ENCODE measurements at regions not wholly inside any gene's neighbourhood (a gene's known extent, or its start where the extent isn't known, plus 50 kb on each side); places are given as distances from the start of the nearest gene placed in this dataset.
"Not testable (repeated sequence)": the region's sequence is repeated elsewhere in the genome, so short reads cannot be mapped to it uniquely, and the experiment has no call there.

- DNase-seq: no peak
Observed at GRCh38 chr7:88615336-88615735, 144.2 kb upstream of the ZNF804B start.

GRCh38 chr7:88614736-88615135 lies 144.8 kb upstream of the ZNF804B start:
- DNase-seq: no peak

- DNase-seq: no peak
Observed at GRCh38 chr7:88610942-88611341, 148.6 kb upstream of the ZNF804B start.

GRCh38 chr7:88600695-88601094 lies 158.8 kb upstream of the ZNF804B start:
- DNase-seq: no peak

DNA sequence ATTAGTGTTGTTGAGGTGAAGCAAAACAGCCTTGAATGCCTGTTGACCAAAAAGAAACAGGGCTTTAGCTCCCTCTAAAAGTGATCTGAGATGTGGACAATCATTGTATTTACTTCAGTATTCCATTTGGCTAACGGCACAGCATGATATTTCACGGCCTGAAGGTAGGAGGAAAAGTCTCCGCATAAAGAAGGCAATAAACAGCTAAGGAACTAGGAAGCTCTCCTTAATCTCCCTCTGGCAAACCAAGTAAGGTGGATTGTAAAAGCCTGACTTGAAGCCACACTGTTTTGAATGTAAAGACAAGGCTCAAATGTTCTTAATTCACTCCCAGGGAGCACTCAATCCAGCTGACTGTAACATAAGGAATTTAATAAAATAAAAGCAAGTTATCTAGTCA lies 160.0 kb upstream of the ZNF804B start:
- no peak for DNase-seq

- DNase-seq: no peak
Observed at GRCh38 chr7:88597941-88598425, 161.5 kb upstream of the ZNF804B start.

DNA sequence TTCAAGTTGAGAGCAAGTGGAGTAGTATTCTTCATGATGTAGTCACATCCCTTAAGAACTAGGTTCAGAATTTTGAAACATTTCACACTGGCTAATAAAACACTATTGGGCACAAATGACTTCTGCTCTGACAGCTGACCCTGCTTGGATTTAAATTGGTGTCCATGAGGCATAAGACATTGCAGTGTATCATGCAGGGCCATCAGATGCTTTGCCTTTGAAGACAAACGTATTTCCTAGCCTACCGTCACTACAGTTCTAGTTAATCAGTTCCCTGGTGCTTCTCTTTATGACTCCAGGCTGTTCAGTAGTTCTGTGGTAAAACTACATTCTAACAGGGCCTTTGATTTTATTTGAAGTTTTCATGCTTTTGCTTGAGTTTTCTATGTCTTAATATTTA lies 168.5 kb upstream of the ZNF804B start:
- DNase-seq: no peak

GRCh38 chr7:88589927-88590326 lies 169.6 kb upstream of the ZNF804B start:
- DNase-seq: no peak

DNA sequence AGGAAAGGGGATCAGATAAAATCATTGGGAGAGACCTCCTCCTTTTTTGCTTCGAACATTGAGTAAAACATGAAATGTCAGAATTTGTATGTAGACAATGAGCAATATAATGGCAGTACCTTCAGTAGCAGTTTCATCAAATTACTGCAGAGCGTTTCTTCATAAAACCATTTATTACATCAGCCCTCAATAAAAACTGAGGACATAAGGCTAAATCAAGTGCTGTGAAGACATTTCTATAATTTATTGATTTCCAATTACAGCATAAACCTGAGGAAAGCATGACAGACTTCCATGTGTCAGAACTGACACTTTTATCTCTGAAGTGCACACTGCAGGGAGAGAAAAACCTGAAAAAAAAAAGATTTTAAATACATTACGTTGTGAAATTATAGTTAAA lies 172.6 kb upstream of the ZNF804B start:
- no peak for DNase-seq

GRCh38 chr7:88586219-88586618 lies 173.3 kb upstream of the ZNF804B start:
- DNase-seq: peak in 1 of 56 donors; percentile 0

DNA sequence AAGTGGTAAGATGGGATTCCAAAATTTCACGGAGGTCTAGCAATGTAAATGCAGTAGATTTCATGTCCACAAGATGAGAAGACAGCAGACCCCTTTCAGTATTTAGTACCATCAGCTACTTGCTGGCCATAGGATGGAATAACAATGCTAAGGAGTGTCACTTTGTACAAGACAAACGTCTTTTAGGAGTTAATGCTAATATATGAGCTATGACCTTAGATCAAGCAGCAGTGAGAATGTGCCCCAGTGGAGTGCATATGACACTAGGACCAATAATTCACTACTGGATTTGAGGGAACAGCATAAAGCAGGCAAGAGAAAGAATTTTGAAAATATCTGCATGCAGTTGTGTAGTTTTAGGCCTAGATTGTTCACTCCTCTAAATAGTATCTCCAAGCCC lies 182.8 kb upstream of the ZNF804B start:
- no peak for DNase-seq

- no peak for DNase-seq
Observed at GRCh38 chr7:88566162-88566729, 193.3 kb upstream of the ZNF804B start.

DNA sequence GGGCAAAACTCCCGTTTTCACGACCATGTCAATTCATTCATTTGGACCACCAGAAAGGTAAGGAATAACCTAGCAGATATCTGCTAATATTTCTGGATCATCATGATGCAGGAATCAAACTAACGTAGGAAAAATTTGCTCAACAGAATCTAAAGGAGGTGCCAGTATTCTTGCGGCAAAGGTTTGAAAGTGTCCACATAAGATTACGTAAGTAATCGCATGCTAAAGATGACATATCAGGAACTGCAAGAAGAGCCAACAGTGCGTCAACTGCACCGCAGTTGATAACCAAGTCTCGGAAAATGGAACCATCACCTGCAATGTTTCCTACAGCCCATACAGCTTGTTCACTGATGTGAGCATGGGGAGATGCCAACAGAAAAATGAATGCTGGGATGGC lies 194.1 kb upstream of the ZNF804B start:
- DNase-seq: no peak

DNA sequence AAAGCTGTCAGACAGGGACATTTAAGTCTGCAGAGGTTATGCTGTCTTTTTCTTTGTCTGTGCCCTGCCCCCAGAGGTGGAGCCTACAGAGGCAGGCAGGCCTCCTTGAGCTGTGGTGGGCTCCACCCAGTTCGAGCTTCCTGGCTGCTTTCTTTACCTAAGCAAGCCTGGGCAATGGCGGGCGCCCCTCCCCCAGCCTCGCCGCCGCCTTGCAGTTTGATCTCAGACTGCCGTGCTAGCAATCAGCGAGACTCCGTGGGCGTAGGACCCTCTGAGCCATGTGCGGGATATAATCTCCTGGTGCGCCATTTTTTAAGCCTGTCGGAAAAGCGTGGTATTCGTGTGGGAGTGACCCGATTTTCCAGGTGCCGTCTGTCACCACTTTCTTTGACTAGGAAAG lies 203.1 kb upstream of the ZNF804B start:
- not testable (repeated sequence) for DNase-seq

GRCh38 chr7:88554847-88555246 lies 204.7 kb upstream of the ZNF804B start:
- DNase-seq: not testable (repeated sequence)

GRCh38 chr7:88548399-88548798 lies 211.1 kb upstream of the ZNF804B start:
- no peak for DNase-seq

- DNase-seq: peak in 3 of 56 donors; percentile 1 to 27 (median 5)
Observed at GRCh38 chr7:88546808-88547207, 212.7 kb upstream of the ZNF804B start.

DNA sequence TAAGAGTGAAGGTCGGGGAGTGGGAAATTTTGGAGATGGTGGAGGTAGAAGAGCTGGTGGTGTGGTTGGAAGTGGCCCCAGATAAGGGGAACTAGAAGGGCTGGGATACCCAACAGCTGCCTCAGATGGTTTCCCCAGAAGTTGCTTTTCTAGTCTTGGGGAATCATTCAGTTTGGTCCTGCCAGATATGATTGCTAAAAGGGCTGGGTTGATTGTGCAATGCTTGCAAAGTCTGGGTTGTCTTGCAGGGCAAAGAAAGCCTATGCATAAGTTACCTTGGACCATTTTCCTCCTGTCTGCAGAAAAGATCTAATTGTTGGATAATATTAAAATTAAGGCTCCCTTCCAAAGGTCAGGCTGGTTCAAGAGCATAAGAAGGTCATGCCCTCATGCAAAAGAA lies 213.8 kb upstream of the ZNF804B start:
- no peak for DNase-seq

DNA sequence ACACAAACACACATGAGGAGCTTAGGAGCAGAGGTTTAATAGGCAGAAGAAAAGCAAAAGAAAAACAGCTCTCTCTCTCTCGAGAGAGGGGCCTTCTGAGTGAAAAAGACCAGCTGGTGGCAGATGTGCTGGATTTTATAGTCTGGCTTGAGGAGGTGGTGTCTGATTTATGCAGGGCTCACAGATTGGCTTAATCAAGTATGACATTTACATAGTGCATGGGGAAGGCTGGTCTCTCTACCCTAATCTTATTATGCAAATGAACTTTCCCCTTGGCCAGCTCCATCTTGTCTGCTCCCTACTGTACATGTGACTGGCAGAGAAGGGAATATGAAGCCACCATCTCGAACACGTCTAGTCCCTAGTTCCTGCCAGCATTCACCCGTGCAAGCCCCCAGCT lies 219.5 kb upstream of the ZNF804B start:
- DNase-seq: no peak

DNA sequence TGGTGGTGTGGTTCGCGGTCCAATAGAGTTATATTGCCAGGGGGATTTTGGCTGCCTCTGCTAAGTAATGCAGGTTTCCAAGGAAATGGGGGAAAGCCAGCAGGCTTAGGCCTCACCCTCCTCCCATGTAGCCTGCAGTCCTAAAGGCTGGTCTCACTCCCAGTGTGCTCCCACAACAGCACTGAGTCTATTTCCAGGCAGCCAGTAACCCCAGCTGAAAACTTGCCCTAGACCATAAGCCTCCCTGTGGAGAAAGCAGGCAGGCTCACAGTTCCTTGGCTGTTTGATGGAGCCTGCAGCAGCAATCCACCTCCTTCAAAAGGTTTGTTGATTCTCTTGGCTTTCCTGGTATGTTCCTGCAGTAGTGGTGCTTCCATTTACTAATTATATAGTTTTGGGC lies 220.0 kb upstream of the ZNF804B start:
- DNase-seq: no peak

DNA sequence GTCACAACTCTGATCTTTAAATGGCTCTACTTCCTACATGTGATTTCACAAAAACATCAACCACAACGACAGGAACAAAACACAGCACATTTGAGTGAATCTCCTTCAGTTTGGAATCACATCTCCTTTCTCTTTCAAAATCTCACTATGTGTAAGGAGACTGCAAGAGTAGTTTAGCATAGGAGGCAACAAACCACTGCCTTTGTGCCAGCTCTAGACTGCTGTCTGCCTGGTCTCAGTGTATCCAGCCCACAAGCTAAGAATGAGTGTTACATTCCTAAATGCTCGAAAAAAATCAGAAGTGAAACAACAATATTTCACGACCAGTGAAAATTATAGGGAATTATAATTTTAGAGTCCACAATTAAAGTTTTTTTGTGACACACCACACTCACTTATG lies 217.0 kb upstream of the STEAP4 start:
- no peak for DNase-seq

DNA sequence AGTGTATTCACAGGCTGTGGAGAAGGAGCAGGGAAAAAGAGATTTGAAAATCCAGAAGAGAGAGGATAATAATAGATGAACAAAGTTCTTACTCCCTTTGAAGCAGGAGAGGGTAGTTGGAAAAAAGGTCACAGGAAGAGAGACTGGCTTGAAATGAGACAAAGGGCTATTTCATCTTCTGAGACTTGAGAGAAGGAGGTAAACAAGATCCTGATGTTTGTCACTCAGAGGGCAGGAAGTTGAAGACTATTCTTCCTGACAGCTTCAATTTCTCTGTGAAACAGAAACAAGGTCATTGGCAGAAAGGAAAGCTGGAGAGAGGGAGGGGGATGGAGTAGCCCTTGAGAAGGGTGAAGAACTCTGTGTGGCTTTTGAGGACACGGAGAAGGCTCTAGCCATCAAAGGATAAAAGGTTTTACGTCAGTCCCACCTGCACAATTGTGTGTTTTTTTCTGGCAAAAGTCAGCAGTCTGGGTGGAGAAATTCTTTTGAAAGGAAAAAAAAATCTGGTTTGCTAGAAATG lies 216.1 kb upstream of the STEAP4 start:
- no peak for DNase-seq

DNA sequence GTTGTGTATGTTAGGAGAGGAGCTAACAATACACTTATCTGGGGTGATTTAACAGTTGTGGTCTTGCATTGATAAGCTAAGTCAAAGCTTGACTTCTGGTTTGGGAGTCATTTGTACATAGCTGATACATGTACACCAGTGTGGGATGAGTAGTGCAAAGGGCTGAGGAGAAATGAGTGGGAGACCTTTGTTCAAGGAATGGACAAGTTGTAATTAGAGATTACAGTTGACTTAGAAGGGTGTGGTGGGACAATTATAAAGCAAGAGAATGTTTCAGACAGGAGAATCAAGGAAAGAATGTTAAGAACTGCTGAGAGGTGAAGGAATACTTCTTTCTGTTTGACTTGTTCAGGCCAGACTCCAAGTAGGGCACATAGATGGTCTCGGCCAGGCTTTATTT lies 209.7 kb upstream of the STEAP4 start:
- no peak for DNase-seq

GRCh38 chr7:88515301-88515700 lies 208.6 kb upstream of the STEAP4 start:
- no peak for DNase-seq
